OCI-LY7 (cell line): ENCODE measurements at regions not wholly inside any gene's neighbourhood (a gene's known extent, or its start where the extent isn't known, plus 50 kb on each side); places are given as distances from the start of the nearest gene placed in this dataset.

Source experiments
- EZH2phosphoT487 ChIP-seq: fragments of 200-600 bp; sonication (generic); IDR thresholded peaks from 2 replicates; pipeline ENCODE4 v1.6.1; 2018; ENCODE audit warnings: low read depth, borderline replicate concordance, mild to moderate bottlenecking, mixed run types, antibody characterized with exemption, low read length, moderate library complexity, mixed read lengths
- TF ChIP-seq, protein P1 (sequence below): fragments of 200-600 bp; sonication (generic); conservative IDR thresholded peaks from 2 replicates; pipeline ENCODE4 v1.5.1; 2014; ENCODE audit warnings: mild to moderate bottlenecking, antibody characterized with exemption, low read length, moderate library complexity, mixed read lengths

DNA sequence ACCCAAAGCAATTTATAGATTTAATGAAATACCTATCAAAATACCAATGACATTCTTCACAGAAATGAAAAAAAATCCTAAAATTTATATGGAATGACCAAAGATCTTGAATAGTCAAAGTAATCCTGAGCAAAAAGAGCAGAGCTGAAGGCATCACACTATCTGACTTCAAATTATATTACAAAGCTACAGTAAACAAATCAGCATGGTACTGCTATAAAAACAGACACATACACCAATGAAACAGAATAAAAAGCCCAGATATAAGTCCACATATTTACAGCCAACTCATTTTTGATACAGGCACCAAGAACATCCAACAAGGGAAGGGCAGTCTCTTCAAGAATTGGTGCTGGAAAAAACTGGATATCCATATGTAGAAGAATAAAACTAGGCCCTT, 54.9 kb upstream of the TMEM158 start:
- TF ChIP-seq, protein P1, sequence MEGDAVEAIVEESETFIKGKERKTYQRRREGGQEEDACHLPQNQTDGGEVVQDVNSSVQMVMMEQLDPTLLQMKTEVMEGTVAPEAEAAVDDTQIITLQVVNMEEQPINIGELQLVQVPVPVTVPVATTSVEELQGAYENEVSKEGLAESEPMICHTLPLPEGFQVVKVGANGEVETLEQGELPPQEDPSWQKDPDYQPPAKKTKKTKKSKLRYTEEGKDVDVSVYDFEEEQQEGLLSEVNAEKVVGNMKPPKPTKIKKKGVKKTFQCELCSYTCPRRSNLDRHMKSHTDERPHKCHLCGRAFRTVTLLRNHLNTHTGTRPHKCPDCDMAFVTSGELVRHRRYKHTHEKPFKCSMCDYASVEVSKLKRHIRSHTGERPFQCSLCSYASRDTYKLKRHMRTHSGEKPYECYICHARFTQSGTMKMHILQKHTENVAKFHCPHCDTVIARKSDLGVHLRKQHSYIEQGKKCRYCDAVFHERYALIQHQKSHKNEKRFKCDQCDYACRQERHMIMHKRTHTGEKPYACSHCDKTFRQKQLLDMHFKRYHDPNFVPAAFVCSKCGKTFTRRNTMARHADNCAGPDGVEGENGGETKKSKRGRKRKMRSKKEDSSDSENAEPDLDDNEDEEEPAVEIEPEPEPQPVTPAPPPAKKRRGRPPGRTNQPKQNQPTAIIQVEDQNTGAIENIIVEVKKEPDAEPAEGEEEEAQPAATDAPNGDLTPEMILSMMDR: no peak
- no peak for TF ChIP-seq EZH2phosphoT487
